ENCODE measurements at regions not wholly inside any gene's neighbourhood (a gene's known extent, or its start where the extent isn't known, plus 50 kb on each side); places are given as distances from the start of the nearest gene placed in this dataset.

GRCh38 chr2:12796657-12797056 is 79.9 kb downstream of the TRIB2 start:
- TF ChIP-seq CTCF (IDR thresholded peaks at IDR 0.05; ENCODE audit: low read length) (no peak), EZH2 (optimal IDR thresholded peaks at IDR 0.05; ENCODE audit: low read depth, low read length) (no peak), EZH2phosphoT487 (IDR thresholded peaks at IDR 0.05; ENCODE audit: low read length) (no peak)
